ENCODE measurements at regions not wholly inside any gene's neighbourhood (a gene's known extent, or its start where the extent isn't known, plus 50 kb on each side); places are given as distances from the start of the nearest gene placed in this dataset.

DNA sequence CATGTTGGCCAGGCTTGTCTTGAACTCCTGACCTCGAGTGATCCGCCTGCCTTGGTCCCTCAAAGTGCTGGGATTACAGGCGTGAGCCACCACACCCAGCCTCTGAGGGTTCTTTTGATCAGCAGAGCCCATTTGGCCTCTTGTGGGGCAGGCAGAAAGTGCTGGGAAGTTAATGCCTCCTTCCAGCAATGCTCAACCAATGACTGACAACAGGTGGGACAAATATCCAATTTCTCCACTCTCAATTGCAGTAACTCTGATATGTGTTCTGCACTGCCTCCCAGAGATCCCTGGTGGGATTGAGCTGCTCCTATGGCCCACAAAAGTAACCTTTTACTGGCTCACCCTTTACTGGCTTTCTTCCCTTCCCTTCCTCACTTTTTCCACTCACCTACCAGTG is 79.9 kb upstream of the APC start:
- Mint-ChIP-seq H3K4me3 (no peak overlapping the region), H3K9me3 (peaks cover 24% of the 10 kb centered on the region), H3K4me1 (no peaks in the 10 kb centered on the region), H3K36me3 (peaks cover 6% of the 10 kb centered on the region), H3K27me3 (ENCODE audit: low read depth) (no peaks in the 10 kb centered on the region; the same call in none of the 2 replicates), H3K27ac (no peak overlapping the region)
- no peak for DNase-seq (ENCODE audit: low spot score)
- CTCF ChIA-PET = no interaction called here
- ATAC-seq = peak; percentile 71
- POLR2A ChIA-PET = no interaction called here
- TF ChIP-seq, protein P1, sequence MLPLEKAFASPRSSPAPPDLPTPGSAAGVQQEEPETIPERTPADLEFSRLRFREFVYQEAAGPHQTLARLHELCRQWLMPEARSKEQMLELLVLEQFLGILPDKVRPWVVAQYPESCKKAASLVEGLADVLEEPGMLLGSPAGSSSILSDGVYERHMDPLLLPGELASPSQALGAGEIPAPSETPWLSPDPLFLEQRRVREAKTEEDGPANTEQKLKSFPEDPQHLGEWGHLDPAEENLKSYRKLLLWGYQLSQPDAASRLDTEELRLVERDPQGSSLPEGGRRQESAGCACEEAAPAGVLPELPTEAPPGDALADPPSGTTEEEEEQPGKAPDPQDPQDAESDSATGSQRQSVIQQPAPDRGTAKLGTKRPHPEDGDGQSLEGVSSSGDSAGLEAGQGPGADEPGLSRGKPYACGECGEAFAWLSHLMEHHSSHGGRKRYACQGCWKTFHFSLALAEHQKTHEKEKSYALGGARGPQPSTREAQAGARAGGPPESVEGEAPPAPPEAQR (CRISPR knock-in tag; IDR thresholded peaks at IDR 0.05) = no peak
- TF ChIP-seq ZNF138 (CRISPR knock-in tag; conservative IDR thresholded peaks at IDR 0.05) (no peak), RORB (CRISPR knock-in tag; IDR thresholded peaks at IDR 0.05) (no peak), ZNF263 (CRISPR knock-in tag; IDR thresholded peaks at IDR 0.05; ENCODE audit: low read depth) (no peak), KAT7 (CRISPR knock-in tag; IDR thresholded peaks at IDR 0.05; ENCODE audit: borderline replicate concordance) (no peak), GABPB1 (CRISPR knock-in tag; IDR thresholded peaks at IDR 0.05) (no peak)
- TF ChIP-seq, protein P2, sequence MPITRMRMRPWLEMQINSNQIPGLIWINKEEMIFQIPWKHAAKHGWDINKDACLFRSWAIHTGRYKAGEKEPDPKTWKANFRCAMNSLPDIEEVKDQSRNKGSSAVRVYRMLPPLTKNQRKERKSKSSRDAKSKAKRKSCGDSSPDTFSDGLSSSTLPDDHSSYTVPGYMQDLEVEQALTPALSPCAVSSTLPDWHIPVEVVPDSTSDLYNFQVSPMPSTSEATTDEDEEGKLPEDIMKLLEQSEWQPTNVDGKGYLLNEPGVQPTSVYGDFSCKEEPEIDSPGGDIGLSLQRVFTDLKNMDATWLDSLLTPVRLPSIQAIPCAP (CRISPR knock-in tag; IDR thresholded peaks at IDR 0.05) = no peak
- TF ChIP-seq, protein P3, sequence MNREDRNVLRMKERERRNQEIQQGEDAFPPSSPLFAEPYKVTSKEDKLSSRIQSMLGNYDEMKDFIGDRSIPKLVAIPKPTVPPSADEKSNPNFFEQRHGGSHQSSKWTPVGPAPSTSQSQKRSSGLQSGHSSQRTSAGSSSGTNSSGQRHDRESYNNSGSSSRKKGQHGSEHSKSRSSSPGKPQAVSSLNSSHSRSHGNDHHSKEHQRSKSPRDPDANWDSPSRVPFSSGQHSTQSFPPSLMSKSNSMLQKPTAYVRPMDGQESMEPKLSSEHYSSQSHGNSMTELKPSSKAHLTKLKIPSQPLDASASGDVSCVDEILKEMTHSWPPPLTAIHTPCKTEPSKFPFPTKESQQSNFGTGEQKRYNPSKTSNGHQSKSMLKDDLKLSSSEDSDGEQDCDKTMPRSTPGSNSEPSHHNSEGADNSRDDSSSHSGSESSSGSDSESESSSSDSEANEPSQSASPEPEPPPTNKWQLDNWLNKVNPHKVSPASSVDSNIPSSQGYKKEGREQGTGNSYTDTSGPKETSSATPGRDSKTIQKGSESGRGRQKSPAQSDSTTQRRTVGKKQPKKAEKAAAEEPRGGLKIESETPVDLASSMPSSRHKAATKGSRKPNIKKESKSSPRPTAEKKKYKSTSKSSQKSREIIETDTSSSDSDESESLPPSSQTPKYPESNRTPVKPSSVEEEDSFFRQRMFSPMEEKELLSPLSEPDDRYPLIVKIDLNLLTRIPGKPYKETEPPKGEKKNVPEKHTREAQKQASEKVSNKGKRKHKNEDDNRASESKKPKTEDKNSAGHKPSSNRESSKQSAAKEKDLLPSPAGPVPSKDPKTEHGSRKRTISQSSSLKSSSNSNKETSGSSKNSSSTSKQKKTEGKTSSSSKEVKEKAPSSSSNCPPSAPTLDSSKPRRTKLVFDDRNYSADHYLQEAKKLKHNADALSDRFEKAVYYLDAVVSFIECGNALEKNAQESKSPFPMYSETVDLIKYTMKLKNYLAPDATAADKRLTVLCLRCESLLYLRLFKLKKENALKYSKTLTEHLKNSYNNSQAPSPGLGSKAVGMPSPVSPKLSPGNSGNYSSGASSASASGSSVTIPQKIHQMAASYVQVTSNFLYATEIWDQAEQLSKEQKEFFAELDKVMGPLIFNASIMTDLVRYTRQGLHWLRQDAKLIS (CRISPR knock-in tag; IDR thresholded peaks at IDR 0.05; ENCODE audit: borderline replicate concordance) = no peak

DNA sequence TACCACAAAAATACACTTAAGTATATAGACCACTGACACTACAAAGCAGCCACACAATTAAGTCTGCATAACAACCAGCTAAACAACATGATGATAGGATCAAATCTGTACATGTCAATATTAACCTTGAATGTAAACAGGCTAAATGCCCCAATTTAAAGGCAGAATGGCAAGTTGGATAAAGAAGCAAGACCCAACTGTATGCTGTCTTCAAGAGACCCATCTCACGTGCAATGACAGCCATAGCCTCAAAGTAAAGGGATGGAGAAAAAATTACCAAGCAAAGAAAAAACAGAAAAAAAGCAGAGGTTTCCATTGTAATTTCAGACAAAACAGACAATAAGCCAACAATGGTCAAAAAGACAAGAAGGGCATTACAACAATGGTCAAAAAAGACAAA is 77.3 kb upstream of the APC start:
- ATAC-seq (no peak), DNase-seq (ENCODE audit: low spot score) (no peak)
- H3K27ac Mint-ChIP-seq = no peak overlapping the region
- peaks cover 6% of the 10 kb centered on the region for H3K36me3 Mint-ChIP-seq
- TF ChIP-seq, protein P3 (CRISPR knock-in tag; IDR thresholded peaks at IDR 0.05; ENCODE audit: borderline replicate concordance) = no peak
- TF ChIP-seq NR3C1 (CRISPR knock-in tag; conservative IDR thresholded peaks at IDR 0.05; ENCODE audit: low read depth) = no peak
- CTCF ChIA-PET = interaction anchor here (0.6 to 1.4 kb wide), 2 partner anchors 131 to 188 kb away, joined by 3 read pairs; no protein-coding TSS in a partner anchor
- no peak overlapping the region for H3K4me3 Mint-ChIP-seq
- no peaks in the 10 kb centered on the region; the same call in none of the 2 replicates for H3K27me3 Mint-ChIP-seq (ENCODE audit: low read depth)
- peaks cover 24% of the 10 kb centered on the region for H3K9me3 Mint-ChIP-seq
- POLR2A ChIA-PET = no interaction called here
- H3K4me1 Mint-ChIP-seq = no peaks in the 10 kb centered on the region

DNA sequence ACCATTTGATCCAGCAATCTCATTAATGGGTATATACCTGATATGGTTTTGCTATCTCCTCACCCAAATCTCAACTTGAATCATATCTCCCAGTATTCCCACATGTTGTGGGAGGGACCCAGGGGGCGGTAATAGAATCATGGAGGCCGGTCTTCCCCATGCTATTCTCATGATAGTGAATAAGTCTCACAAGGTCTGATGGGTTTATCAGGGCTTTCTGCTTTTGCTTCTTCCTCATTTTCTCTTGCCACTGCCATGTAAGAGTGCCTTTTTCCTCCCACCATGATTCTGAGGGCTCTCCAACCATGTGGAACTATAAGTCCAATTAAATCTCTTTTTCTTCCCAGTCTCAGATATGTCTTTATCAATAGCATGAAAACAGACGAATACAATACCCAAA is 74.5 kb upstream of the APC start:
- CTCF ChIA-PET = no interaction called here
- Mint-ChIP-seq H3K27me3 (ENCODE audit: low read depth) (no peaks in the 10 kb centered on the region; the same call in none of the 2 replicates), H3K4me1 (no peaks in the 10 kb centered on the region), H3K9me3 (peaks cover 24% of the 10 kb centered on the region), H3K27ac (no peak overlapping the region), H3K4me3 (no peak overlapping the region), H3K36me3 (peaks cover 6% of the 10 kb centered on the region)
- TF ChIP-seq ZNF263 (CRISPR knock-in tag; IDR thresholded peaks at IDR 0.05; ENCODE audit: low read depth) (no peak), ZNF232 (CRISPR knock-in tag; IDR thresholded peaks at IDR 0.05) (no peak), GRHL2 (CRISPR knock-in tag; IDR thresholded peaks at IDR 0.05; ENCODE audit: insufficient replicate concordance, severe bottlenecking) (no peak)
- TF ChIP-seq, protein P4, sequence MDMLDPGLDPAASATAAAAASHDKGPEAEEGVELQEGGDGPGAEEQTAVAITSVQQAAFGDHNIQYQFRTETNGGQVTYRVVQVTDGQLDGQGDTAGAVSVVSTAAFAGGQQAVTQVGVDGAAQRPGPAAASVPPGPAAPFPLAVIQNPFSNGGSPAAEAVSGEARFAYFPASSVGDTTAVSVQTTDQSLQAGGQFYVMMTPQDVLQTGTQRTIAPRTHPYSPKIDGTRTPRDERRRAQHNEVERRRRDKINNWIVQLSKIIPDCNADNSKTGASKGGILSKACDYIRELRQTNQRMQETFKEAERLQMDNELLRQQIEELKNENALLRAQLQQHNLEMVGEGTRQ (CRISPR knock-in tag; IDR thresholded peaks at IDR 0.05) = no peak
- DNase-seq (ENCODE audit: low spot score) (no peak), ATAC-seq (no peak)
- POLR2A ChIA-PET = no interaction called here

Data from WTC11 (cell line).